HEK293T (cell line): ENCODE measurements at regions not wholly inside any gene's neighbourhood (a gene's known extent, or its start where the extent isn't known, plus 50 kb on each side); places are given as distances from the start of the nearest gene placed in this dataset.

Experiments used
- CTCF ChIA-PET: fragments of 350-600 bp; formaldehyde crosslinking; extraction: SDS; loops from one replicate; lab custom pipeline; 2021; ENCODE audit warnings: antibody characterized with exemption, inconsistent platforms; lab: Yijun Ruan, JAX
- POLR2A ChIA-PET: fragments of 350-600 bp; formaldehyde crosslinking; extraction: SDS; loops from one replicate; lab custom pipeline; 2020; ENCODE audit warnings: antibody characterized with exemption, inconsistent platforms; lab: Yijun Ruan, JAX
- DNase-seq: peaks from one replicate; pipeline ENCODE4 v3.0.0; 2012; ENCODE audit warnings: mixed read lengths; ENCODE audit errors: extremely low spot score
- ARNT ChIP-seq: fragments of 450-650 bp; IDR thresholded peaks from 2 replicates; pipeline ENCODE4 v1.6.1; 2017; ENCODE audit warnings: mild to moderate bottlenecking
- BHLHE40 ChIP-seq: fragments of 450-650 bp; IDR thresholded peaks from 2 replicates; pipeline ENCODE4 v1.6.1; 2016; ENCODE audit warnings: mild to moderate bottlenecking, moderate library complexity, borderline replicate concordance
- CTBP1 ChIP-seq: fragments of 450-650 bp; IDR thresholded peaks from 2 replicates; pipeline ENCODE4 v1.6.1; 2016; ENCODE audit warnings: borderline replicate concordance
- ELF4 ChIP-seq: fragments of 450-650 bp; IDR thresholded peaks from 2 replicates; pipeline ENCODE4 v1.6.1; 2017; ENCODE audit warnings: antibody characterized with exemption
- FOXA1 ChIP-seq: fragments of 450-650 bp; IDR thresholded peaks from 2 replicates; pipeline ENCODE4 v1.6.1; 2016; ENCODE audit warnings: mild to moderate bottlenecking
- FOXK2 ChIP-seq: fragments of 450-650 bp; IDR thresholded peaks from 2 replicates; pipeline ENCODE4 v1.6.1; 2016; ENCODE audit warnings: mild to moderate bottlenecking
- FOXM1 ChIP-seq: fragments of 450-650 bp; IDR thresholded peaks from 2 replicates; pipeline ENCODE4 v1.6.1; 2017; ENCODE audit warnings: mild to moderate bottlenecking, borderline replicate concordance
- HDGF ChIP-seq: fragments of 450-650 bp; IDR thresholded peaks from 2 replicates; pipeline ENCODE4 v1.6.1; 2017; ENCODE audit warnings: antibody characterized with exemption, borderline replicate concordance
- L3MBTL2 ChIP-seq: fragments of 450-650 bp; conservative IDR thresholded peaks from 2 replicates; pipeline ENCODE4 v1.6.1; 2016; ENCODE audit warnings: mild to moderate bottlenecking
- LEF1 ChIP-seq: fragments of 450-650 bp; IDR thresholded peaks from 2 replicates; pipeline ENCODE4 v1.6.1; 2017; ENCODE audit warnings: mild to moderate bottlenecking, borderline replicate concordance
- NFRKB ChIP-seq: fragments of 450-650 bp; IDR thresholded peaks from 2 replicates; pipeline ENCODE4 v1.6.1; 2016; ENCODE audit warnings: mild to moderate bottlenecking, moderate library complexity
- PKNOX1 ChIP-seq: fragments of 450-650 bp; IDR thresholded peaks from 2 replicates; pipeline ENCODE4 v1.6.1; 2016
- SP1 ChIP-seq: fragments of 450-650 bp; IDR thresholded peaks from 2 replicates; pipeline ENCODE4 v1.6.1; 2017
- SUZ12 ChIP-seq: fragments of 450-650 bp; IDR thresholded peaks from 2 replicates; pipeline ENCODE4 v1.6.1; 2016; ENCODE audit warnings: mild to moderate bottlenecking
- TARDBP ChIP-seq: fragments of 450-650 bp; IDR thresholded peaks from 2 replicates; pipeline ENCODE4 v1.6.1; 2016
- ZNF384 ChIP-seq: fragments of 450-650 bp; IDR thresholded peaks from 2 replicates; pipeline ENCODE4 v1.6.1; 2016

- ChIA-PET CTCF (no interaction called here), POLR2A (no interaction called here)
- TF ChIP-seq BHLHE40 = no peak
- TF ChIP-seq HDGF = no peak
- TF ChIP-seq SP1 = no peak
- TF ChIP-seq NFRKB = no peak
- TF ChIP-seq LEF1 = no peak
- TF ChIP-seq TARDBP = no peak
- no peak for TF ChIP-seq ELF4
- TF ChIP-seq ZNF384 = no peak
- TF ChIP-seq L3MBTL2 = no peak
- TF ChIP-seq FOXK2 = no peak
- TF ChIP-seq PKNOX1 = no peak
- no peak for TF ChIP-seq FOXA1
- DNase-seq = no peak
Measured at GRCh38 chr4:1558205-1558604, 125.9 kb downstream of the FAM53A start.

- DNase-seq = no peak
- ChIA-PET CTCF (interaction anchor here (1.1 to 1.3 kb wide), 2 partner anchors 9 to 136 kb away, joined by 3 read pairs; no protein-coding TSS in a partner anchor), POLR2A (no interaction called here)
- TF ChIP-seq NFRKB (no peak), L3MBTL2 (no peak), LEF1 (no peak), BHLHE40 (no peak), SUZ12 (no peak), FOXK2 (no peak), ZNF384 (no peak), ARNT (no peak), TARDBP (no peak), SP1 (no peak), CTBP1 (no peak)
Measured at GRCh38 chr4:1557221-1557597, 126.9 kb downstream of the FAM53A start.

- ChIA-PET POLR2A (no interaction called here), CTCF (interaction anchor here (1.1 to 1.3 kb wide), 2 partner anchors 8 to 136 kb away, joined by 3 read pairs; no protein-coding TSS in a partner anchor)
- DNase-seq = no peak
- TF ChIP-seq CTBP1 (no peak), BHLHE40 (no peak), ZNF384 (no peak), SP1 (no peak), NFRKB (no peak), FOXM1 (no peak), HDGF (no peak), LEF1 (no peak), ARNT (no peak), SUZ12 (no peak), ELF4 (no peak), PKNOX1 (no peak)
Measured at GRCh38 chr4:1556541-1557220, 127.4 kb downstream of the FAM53A start.

GRCh38 chr4:1554876-1555265, 129.2 kb downstream of the FAM53A start:
- ChIA-PET CTCF (no interaction called here), POLR2A (no interaction called here)
- TF ChIP-seq SUZ12 (no peak), HDGF (no peak), NFRKB (no peak), BHLHE40 (no peak), FOXM1 (no peak), TARDBP (no peak), LEF1 (no peak), ELF4 (no peak), ZNF384 (no peak), CTBP1 (no peak), FOXA1 (no peak), SP1 (no peak), L3MBTL2 (no peak), ARNT (no peak), FOXK2 (no peak)
- DNase-seq = no peak

GRCh38 chr4:1554246-1554875, 129.8 kb downstream of the FAM53A start:
- TF ChIP-seq LEF1 (no peak), FOXM1 (no peak), SUZ12 (no peak), CTBP1 (no peak), SP1 (no peak), FOXK2 (no peak), NFRKB (no peak), L3MBTL2 (no peak), ELF4 (no peak), TARDBP (no peak), FOXA1 (no peak), ARNT (no peak), HDGF (no peak), ZNF384 (no peak), PKNOX1 (no peak), BHLHE40 (no peak)
- POLR2A ChIA-PET = no interaction called here
- DNase-seq = no peak
- CTCF ChIA-PET = no interaction called here
